GM21529 (cell line): ENCODE measurements at regions not wholly inside any gene's neighbourhood (a gene's known extent, or its start where the extent isn't known, plus 50 kb on each side); places are given as distances from the start of the nearest gene placed in this dataset.
"Not testable (repeated sequence)": the region's sequence is repeated elsewhere in the genome, so short reads cannot be mapped to it uniquely, and the experiment has no call there.

Experiments
- ATAC-seq: cut with Tn5 transposase; IDR thresholded peaks from one replicate; pipeline ENCODE4 v1.9.1; 2021; ENCODE audit not compliant: unreplicated experiment

DNA sequence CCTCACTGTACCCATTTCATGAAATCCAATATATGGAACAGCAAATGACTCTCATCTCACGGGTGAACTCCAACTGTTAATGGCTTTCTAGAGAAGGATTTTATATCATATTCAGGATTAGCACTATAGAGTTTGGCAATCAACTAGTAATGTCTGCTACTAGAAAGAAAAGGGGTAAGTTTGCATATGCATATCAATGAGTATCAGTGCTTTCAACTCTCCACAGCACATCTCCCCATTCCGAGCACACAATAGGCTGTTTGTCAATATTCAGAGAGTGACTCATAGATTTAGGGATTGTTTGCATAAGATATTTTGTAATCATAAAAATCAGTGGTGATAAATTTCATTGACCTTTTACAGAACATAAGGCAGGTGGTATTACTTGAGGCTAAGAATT lies 163.2 kb upstream of the LMCD1 start:
- no peak for ATAC-seq

DNA sequence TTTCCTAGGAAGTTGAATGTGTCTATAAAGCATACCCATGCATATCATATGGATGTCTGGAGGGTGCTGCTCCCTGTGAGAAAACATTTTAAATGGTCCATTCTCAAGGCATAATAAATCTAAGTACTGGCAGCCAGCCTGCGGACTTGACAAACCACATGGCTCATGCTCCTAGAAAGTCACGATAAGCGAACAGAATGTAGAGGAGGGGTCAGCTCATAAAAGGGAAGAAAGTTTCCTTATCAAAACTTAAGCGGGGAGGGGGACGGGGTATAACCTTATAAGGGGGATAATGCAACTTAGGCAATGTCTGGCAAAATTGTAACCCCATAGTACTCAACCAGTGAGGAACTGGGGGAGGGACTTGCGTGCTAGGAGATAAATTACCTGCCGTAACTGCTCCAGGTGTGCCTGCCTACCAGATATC lies 159.8 kb upstream of the LMCD1 start:
- ATAC-seq = no peak

DNA sequence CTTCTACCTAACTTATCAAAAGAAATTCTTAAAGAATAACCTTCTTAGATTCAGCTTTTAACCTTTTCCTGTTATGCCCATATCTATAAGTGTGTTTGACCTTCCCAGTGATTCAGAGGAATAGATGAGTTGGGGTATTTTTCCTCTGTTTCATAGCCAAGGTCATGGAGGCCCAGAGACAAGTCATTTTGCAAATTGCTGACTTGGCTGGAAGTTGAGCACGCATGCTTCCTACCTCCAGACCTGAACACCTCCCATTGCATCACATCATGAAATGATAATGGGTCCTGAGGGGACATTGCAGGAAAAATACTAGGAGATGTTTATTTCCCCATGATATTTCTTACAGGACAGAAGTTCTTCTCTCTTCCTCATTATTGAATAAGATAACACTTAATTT lies 158.6 kb upstream of the LMCD1 start:
- ATAC-seq = no peak

DNA sequence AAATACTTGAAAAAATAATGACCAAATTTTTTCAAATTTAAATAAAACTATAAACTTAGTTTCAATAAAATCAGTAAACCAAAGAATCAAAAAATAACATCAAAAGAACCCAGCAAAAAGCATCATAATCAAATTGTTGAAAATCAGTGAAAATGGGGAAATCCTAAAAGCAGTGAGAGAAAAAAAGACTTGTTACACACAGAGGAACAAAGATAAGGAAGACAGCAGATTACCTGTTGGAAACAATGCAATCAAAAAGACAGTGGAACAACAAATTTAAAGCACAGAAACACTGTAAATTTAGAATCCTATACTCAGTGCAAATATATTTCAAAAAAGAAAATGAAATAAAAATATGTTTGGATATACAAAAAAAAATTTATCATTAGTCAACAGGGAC lies 156.2 kb upstream of the LMCD1 start:
- ATAC-seq = no peak

DNA sequence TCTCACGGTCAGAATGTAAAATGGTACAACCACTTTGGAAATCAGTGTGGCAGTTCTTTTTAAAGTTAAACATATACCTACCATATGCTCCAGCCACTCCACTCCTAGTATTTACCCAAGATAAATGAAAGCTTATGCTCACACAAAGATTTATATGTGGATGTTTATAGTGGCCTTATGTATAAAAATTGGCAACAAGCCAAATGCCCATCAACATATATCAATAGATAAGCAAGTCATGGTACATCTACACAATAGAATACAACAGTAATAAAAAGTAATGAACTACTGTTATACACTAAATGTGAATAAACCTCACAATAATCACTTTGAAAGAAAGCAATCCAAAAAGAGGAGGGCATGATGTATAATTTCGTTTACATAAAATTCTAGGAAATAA lies 153.5 kb upstream of the LMCD1 start:
- ATAC-seq = no peak

DNA sequence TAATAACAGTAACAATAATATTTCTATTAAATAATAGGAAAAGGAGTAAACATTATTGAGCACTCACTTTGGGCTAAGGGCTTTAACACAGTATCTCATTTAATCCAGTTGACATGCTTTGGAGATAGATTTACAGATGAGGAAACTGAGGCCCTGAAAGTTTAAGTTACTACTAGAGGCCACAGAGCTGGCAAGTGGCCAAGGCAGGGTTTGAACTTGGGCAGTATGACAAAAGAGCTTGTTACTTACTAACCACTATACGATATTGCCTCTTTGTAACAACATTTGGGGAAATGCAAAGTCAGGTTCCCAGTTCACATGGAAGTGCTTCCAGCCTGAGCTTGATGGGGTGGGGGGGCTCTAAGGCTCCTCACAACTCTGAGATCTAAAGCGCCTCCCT lies 149.1 kb upstream of the LMCD1 start:
- no peak for ATAC-seq

DNA sequence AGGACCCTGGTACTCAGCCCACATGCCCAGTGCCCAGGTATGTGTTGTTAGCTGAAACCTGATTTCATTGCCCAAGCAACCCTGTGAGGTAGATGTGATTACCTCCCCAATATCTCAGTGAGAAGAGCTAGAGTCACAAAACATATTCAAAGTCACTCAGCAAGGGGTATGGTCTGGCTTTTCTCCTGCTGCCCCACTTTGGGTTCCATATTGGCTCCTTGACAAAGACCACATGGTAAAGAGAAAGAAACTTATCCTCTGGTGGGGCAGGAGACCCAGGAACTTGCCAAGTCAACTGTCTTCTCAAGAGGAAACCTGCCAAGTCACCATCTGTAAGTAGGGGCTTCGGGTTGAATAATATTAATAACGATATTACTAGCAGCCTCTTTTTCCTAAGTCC lies 148.3 kb upstream of the LMCD1 start:
- ATAC-seq = no peak

DNA sequence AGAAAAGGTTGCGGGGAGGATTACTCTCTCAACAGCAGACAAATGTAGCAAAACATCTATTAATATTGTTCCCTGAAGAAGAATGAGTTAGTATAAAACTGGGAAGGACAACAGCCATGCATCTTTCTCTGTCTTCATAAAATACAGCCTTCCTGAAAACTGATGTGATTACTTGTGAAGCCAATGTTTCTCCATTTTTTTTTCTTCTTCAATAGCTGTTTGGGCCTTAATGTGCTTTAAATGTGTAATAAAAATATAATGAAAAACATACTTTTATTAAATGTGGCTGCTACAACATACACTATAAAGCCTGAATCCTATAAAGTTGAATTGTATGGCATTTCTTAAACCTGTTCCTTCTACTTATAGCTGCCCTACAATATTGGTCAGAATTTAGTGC lies 146.3 kb upstream of the LMCD1 start:
- no peak for ATAC-seq

DNA sequence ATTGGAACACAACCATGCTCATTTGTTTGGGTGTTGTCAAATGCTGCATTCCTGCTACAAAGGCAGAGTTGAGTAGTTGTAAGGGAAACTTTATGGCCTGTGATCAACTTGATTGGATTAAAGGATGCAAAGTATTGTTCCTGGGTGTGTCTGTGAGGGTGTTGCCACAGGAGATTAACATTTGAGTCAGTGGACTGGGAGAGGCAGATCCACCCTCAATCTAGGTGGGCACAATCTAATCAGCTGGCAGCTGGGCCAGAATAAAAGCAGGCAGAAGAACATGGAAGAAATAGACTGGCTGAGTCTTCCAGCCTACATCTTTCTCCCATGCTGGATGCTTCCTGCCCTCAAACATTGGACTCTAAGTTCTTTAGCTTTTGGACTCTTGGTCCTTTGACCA lies 145.6 kb upstream of the LMCD1 start:
- not testable (repeated sequence) for ATAC-seq

DNA sequence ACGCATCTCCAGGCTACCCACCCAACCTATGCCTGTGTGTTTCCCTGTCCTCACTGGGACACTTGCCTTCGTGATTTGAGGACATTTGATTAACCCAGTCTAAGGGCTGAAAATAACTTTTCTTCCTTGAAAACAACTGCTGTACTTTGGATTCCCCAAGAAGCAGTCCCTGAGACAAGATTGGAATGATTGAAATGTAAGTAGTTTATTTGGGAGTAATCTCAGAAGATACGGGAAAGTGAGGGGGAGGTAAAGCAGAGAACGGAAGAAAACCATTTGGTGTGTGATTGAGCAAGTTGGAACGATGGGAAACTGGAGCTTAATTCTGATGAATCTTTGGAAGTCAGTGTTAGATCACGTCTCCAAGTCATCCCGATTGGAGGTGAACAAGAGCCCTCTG lies 143.8 kb upstream of the LMCD1 start:
- no peak for ATAC-seq

DNA sequence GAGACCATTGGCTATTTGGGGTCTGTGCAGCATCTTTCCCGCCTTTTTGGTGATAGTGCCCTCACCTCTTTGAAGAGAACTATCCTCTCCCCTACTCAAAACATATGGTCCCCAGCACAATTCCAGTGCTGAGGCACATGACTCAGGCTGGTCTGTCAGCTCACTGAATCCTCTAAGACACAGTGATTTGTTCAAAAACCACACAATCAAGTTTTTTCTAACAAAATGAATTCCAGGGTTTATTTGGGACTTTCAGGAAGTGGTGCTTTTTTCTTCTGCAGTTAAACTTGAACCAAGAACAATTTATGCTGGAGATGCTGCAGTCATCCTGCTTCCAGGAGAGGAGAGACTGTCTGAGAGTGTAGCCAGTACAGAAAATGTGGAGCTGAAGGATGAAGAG lies 142.5 kb upstream of the LMCD1 start:
- ATAC-seq = no peak

DNA sequence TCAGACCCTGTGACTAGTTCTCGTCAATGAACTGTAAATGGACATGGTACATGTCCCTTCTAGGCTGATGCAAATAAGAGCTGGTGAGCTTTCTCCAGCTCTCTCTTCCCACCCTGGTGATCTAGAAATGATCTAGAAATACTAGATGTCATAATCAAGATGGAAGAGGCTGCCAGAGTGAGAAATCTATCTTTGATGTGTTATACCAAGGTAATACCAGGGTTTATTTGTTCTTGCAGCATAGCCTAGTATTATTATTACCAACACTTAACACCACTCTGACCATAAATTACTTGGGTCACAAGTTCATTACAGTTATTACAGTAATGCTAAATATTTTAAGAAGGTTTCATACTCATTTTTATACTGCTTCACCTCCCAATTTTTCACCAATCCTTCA lies 138.4 kb upstream of the LMCD1 start:
- ATAC-seq = no peak

DNA sequence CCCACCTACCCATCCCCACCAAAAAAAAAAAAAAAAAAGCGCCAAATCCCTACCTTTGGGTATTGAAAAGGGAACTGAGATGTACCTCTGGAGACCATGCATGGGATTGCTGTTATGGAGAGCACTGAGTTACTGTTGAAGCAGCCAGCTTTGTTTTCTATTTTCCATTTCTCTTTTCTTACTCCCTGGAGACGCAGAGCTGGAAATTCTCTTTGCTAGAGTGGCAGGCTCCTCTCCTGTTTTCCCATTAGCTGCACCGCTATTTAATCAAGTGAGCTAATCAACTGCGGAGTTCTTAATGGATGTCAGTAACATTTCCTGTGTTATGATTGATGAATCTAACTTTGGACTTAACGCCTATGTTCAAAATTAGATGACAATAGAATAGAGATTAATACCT lies 136.1 kb upstream of the LMCD1 start:
- ATAC-seq = no peak

DNA sequence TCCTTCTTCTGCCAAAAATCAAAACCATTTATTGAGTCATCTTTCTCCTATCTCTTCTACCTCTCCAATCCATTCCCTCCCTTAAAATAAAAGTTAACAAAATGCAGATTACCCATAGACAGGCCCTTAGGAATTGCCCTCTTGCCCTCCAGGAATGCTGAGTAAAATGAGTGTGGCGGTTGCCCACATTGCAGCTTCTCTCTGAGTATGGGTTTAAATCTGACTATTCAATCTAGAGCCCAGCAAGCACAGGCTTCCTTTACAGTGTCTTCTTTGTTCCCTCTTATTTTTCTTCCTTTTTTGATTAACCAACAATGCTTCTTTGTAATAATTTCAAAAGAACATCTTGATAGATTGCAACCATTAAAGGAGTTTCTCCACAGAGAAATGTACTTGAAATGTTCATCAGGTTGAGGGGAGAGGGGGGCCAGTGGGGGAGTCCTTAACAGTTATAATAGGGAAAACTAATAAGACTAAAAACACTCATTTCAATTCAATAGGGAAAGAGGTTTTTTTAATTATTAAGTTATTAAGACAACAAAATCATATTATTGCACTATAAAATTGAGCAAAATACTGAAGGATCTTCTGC lies 135.3 kb upstream of the LMCD1 start:
- ATAC-seq = no peak

DNA sequence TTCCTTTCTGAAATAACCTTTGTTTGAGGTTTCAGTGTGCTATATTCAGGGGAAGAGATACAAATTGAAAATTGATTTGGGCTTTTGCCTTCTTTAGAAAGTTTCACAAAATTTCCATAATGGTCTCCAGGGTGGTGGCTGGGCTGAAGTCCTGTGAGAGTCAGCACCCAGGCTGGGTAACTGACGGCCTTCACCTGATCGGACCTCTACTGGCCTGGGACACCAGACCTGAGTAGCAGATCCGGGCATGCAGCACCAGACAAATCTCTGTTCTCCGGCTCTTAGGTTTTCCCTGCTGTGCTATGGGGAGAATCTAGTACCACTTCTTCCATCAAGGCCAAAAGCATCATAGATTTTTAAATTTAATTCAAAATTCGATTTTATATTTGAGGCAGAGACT lies 133.0 kb upstream of the LMCD1 start:
- ATAC-seq = no peak

DNA sequence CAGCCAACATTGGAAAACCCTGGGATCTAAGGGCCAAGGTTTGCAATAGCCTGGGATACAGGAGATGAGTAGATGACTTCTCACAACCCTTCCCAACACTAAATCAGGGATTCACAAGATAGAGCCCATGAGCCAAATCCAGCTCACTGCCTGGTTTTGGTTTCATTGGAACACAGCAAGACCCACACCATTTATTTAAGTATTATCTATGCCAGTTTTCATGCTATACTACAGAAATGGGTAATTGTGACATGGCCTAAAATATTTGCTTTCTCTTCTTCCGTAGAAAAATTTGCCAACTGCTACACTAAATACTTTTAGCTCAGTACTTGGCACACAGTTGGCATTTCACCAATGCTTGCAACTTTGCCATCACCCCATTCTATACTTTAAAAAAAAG lies 132.0 kb upstream of the LMCD1 start:
- no peak for ATAC-seq

DNA sequence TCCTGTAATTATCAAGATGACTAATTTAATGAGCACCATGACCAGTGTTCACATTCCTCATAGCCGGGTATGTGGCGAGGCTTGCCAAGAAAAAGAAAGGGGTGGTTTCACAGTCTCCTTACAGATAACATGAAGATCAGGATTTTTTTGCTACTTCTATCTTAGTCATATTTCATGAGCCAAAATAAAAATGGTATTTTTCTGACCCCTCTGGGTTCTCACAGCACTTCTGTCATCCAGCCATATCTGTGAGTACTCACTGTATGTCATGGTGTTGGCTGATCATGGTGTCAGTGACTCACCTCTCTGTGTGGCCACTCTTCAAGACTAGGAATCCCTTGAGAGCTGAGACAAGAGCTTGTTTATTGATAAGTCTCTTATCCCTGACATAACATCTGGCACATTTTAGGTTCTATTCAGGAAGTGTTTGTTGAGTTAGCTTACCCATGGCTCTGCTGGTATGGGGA lies 130.5 kb upstream of the LMCD1 start:
- ATAC-seq = no peak

DNA sequence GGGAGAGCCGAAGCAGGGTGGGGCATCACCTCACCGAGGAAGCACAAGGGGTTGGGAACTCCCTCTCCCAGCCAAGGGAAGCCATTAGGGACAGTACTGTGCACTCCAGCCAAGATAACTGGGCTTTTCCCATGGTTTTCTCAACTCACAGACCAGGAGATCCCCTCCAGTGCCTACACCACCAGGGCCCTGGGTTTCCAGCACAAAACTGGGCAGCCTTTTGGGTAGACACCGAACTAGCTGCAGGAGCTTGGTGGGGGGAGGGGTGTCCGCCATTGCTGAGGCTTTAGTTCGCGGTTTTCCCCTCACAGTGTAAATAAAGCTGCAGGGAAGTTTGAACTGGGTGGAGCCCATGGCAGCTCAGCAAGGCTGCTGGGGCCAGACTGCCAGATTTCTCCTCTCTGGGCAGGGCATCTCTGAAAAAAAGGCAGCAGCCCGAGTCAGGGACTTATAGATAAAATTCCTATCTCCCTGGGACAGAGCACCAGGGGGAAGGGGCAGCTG lies 129.6 kb upstream of the LMCD1 start:
- ATAC-seq = no peak

DNA sequence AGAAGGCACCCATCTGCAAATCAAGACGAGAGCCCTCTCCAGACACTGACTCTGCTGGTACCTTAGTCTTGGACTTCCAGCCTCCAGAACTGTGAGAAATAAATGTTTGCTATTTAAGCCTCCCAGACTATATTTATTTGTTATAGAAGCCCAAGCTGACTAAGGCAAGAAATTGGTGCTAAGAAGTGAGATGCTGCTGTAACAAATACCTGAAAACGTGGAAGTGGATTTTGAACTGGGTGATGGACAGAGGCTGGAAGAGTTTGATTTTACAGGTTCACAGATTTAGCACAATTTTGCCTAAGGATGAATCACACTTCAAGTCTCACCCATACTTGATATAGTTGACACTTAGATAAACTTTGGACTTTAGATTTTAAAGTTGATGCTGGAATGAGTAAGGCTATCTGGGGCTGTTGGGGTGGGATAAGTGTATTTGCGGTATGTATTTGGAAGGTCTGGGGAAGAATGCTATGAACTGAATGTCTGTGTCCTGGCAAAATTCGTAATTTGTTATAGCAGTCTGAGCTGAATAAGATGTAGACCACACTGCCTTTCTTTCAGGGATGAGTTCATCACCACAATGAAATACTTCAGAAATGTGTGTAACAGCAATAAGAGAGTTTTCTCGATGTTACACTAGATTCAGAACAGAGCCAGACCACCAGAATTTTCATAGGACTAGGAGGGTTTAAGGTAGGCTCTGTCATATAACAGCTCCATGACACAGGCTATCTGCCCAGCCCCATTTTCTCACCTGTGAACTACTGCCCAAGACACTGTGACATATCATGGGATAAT lies 120.5 kb upstream of the LMCD1 start:
- no peak for ATAC-seq

DNA sequence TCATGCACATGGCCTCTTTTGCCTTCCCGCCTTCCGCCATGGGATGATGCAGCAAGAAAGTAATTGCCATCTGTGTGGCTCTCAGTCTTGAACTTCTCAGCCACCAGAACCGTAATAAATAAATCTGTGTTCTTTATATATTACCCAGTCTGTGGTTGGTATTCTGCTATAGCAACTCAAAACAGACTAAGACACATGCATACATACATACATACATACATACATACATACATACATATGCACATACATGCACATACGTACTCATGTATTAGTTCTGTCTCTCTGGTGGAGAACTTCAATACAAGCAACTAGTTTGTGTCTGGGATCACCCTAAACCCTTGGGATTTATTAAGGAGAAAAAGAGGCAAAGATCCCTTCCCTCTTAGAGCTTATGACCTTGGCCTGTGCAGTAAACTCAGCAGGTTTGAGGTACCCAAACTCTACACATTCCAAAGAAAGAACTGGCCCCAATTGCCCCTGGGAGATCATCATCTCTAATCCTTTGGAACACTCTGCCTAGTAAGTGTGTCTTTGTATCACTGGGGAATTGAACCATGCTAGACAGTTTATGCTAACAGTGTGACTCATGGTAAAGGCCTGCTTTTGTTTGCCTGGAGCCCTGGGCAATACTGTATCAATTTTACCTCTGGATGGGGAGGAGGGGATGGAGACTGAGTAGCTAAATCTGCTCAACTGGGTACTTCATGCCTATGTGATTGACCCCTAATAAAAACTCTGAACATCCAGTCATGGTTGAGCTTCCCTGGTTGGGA lies 115.6 kb upstream of the LMCD1 start:
- no peak for ATAC-seq

DNA sequence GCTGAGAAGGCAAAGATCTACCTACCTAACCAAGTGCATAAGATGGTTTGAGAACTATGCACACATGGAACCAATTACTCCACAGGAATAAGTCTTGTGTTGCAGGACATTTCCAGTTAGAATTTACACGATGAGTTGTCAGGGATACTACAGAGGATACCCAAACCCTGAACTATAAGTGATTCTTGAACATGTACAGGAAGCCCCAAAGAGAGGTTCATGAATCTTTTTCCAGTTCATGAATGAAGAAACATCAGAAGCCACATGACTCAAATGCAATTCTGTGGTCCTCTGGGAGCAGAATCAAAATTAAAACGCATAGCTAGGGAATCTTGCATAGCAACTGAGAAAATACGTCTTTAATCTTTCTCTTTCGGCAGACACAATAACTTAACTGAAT lies 114.1 kb upstream of the LMCD1 start:
- ATAC-seq = no peak

DNA sequence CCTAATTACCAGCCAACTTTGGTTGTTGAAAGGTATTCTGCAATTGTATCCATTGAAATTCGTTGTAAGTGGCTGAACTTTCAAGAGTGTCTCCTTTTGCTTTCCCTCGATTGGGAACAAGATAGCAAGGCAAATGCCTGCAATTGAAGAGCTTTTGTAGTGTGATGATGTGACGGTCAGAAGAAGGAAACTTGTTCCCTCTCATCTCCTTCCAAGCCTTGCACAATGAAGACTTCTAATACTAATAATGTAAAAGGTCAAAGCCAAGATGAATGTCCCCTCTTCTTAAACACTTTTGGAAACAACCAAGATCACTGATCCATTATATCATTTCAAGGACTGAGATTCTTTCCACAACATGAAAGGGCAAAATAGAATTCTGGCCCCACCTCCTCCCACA lies 101.9 kb upstream of the LMCD1 start:
- no peak for ATAC-seq
